NOMO-1 treated with dmso at 0.1 percent for 144 hours (cell line): ENCODE measurements at regions not wholly inside any gene's neighbourhood (a gene's known extent, or its start where the extent isn't known, plus 50 kb on each side); places are given as distances from the start of the nearest gene placed in this dataset.

Experiments used
- DNase-seq: peaks from one replicate; lab custom pipeline; 2025; ENCODE audit not compliant: unreplicated experiment; lab: John Stamatoyannopoulos, UW

- DNase-seq = no peak
These were observed 846.4 kb downstream of the DCDC2C start for GRCh38 chr2:4549666-4550210.

GRCh38 chr2:4551691-4552474 lies 848.5 kb downstream of the DCDC2C start:
- DNase-seq = no peak

- no peak for DNase-seq
These were observed 849.9 kb downstream of the DCDC2C start for GRCh38 chr2:4553241-4553640.

GRCh38 chr2:4556135-4556896 lies 852.9 kb downstream of the DCDC2C start:
- DNase-seq = no peak

GRCh38 chr2:4561196-4561595 lies 857.8 kb downstream of the DCDC2C start:
- no peak for DNase-seq

GRCh38 chr2:4576075-4576474 lies 872.7 kb downstream of the DCDC2C start:
- no peak for DNase-seq

GRCh38 chr2:4579977-4580376 lies 876.6 kb downstream of the DCDC2C start:
- DNase-seq = no peak

- DNase-seq = no peak
These were observed 881.8 kb downstream of the DCDC2C start for GRCh38 chr2:4585057-4585635.

- no peak for DNase-seq
These were observed 885.2 kb downstream of the DCDC2C start for GRCh38 chr2:4588606-4589005.

- DNase-seq = no peak
These were observed 887.9 kb downstream of the DCDC2C start for GRCh38 chr2:4591261-4591660.

GRCh38 chr2:4597400-4597799 lies 894.0 kb downstream of the DCDC2C start:
- DNase-seq = no peak

- DNase-seq = no peak
These were observed 901.4 kb downstream of the DCDC2C start for GRCh38 chr2:4604767-4605166.

GRCh38 chr2:4618141-4618540 lies 914.8 kb downstream of the DCDC2C start:
- no peak for DNase-seq

GRCh38 chr2:4618630-4619228 lies 915.4 kb downstream of the DCDC2C start:
- no peak for DNase-seq

- no peak for DNase-seq
These were observed 925.7 kb downstream of the DCDC2C start for GRCh38 chr2:4628998-4629501.

- DNase-seq = no peak
These were observed 931.9 kb downstream of the DCDC2C start for GRCh38 chr2:4635289-4635688.

- DNase-seq = no peak
These were observed 950.6 kb downstream of the DCDC2C start for GRCh38 chr2:4653991-4654390.

- no peak for DNase-seq
These were observed 953.0 kb downstream of the DCDC2C start for GRCh38 chr2:4656326-4656725.

GRCh38 chr2:4662161-4662779 lies 958.9 kb downstream of the DCDC2C start:
- DNase-seq = no peak

- DNase-seq = no peak
These were observed 965.0 kb downstream of the DCDC2C start for GRCh38 chr2:4668381-4668780.

- no peak for DNase-seq
These were observed 967.0 kb downstream of the DCDC2C start for GRCh38 chr2:4670331-4670730.
